ENCODE measurements at regions not wholly inside any gene's neighbourhood (a gene's known extent, or its start where the extent isn't known, plus 50 kb on each side); places are given as distances from the start of the nearest gene placed in this dataset.

DNA sequence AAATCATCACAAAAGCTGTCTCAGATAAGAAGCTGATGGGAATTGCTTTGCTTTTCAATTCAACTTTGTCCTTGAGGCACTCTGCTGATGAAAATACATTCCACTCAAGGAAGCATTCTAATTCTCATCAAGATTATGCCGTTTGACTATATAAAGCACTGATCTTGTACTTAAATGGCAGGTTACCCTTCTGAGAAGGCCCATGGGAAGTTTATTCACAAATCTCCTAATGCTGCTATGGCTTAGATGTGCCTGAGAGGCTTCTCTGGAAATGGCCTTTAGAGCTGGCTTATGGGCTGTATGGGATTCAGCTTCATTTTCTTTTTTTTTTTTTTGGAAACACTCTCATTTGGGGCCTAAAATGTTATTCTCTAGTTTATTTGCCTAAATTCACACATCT is 69.7 kb upstream of the ARNT2 start:
- TF ChIP-seq, protein P1, sequence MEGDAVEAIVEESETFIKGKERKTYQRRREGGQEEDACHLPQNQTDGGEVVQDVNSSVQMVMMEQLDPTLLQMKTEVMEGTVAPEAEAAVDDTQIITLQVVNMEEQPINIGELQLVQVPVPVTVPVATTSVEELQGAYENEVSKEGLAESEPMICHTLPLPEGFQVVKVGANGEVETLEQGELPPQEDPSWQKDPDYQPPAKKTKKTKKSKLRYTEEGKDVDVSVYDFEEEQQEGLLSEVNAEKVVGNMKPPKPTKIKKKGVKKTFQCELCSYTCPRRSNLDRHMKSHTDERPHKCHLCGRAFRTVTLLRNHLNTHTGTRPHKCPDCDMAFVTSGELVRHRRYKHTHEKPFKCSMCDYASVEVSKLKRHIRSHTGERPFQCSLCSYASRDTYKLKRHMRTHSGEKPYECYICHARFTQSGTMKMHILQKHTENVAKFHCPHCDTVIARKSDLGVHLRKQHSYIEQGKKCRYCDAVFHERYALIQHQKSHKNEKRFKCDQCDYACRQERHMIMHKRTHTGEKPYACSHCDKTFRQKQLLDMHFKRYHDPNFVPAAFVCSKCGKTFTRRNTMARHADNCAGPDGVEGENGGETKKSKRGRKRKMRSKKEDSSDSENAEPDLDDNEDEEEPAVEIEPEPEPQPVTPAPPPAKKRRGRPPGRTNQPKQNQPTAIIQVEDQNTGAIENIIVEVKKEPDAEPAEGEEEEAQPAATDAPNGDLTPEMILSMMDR (IDR thresholded peaks at IDR 0.05; ENCODE audit: poor library complexity, severe bottlenecking) = no peak
- no peak for TF ChIP-seq POLR2AphosphoS5 (IDR thresholded peaks at IDR 0.05)
- no peak for TF ChIP-seq TAF1 (IDR thresholded peaks at IDR 0.05; ENCODE audit: low read depth)
- no peak for TF ChIP-seq EZH2 (IDR thresholded peaks at IDR 0.05; ENCODE audit: borderline replicate concordance, insufficient read depth, low read length, poor library complexity, severe bottlenecking)

Measured in neural cell (in vitro differentiated cells).